ENCODE measurements at regions not wholly inside any gene's neighbourhood (a gene's known extent, or its start where the extent isn't known, plus 50 kb on each side); places are given as distances from the start of the nearest gene placed in this dataset.
"Not testable (repeated sequence)": the region's sequence is repeated elsewhere in the genome, so short reads cannot be mapped to it uniquely, and the experiment has no call there.

DNA sequence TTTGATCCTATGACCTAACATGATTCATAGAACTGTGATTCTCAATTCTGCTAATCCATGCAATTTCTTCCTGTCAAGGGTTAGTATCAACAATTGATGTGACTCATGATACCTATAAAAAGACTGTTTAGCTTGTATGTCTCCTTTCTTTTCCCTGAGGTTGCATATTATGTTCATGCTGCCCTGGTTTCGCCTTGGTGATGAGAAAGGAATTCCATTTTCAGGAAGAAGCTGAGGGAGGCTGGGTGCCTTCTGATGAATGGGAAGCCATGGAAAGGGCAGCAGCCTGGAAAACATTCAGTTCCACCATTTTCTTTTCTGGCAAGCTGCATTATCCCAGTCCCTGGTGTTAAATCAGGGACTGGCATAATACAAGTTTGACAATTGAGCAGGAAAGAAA lies 976.5 kb downstream of the RPA4 start:
- no peak for DNase-seq

GRCh38 chrX:97863261-97863660 lies 979.6 kb downstream of the RPA4 start:
- no peak for DNase-seq

DNA sequence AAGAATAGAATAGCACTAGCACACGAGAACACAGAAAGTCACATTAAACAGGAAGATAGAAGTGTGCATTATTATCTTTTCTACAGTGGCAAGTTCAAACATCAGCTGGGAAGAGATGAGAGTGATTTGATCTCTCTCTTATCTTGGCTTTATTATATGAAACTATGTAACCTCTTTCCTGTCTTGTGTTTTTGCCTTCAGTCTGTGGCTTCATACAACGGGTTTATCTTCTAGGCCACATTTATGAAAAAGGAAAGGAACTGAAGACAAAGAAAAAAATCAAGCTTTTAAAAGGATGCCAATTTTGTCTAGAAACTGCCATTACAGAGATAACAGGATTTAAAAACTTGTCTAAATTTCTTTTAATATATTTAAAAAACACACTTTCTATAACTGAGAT lies 983.6 kb downstream of the RPA4 start:
- no peak for DNase-seq

DNA sequence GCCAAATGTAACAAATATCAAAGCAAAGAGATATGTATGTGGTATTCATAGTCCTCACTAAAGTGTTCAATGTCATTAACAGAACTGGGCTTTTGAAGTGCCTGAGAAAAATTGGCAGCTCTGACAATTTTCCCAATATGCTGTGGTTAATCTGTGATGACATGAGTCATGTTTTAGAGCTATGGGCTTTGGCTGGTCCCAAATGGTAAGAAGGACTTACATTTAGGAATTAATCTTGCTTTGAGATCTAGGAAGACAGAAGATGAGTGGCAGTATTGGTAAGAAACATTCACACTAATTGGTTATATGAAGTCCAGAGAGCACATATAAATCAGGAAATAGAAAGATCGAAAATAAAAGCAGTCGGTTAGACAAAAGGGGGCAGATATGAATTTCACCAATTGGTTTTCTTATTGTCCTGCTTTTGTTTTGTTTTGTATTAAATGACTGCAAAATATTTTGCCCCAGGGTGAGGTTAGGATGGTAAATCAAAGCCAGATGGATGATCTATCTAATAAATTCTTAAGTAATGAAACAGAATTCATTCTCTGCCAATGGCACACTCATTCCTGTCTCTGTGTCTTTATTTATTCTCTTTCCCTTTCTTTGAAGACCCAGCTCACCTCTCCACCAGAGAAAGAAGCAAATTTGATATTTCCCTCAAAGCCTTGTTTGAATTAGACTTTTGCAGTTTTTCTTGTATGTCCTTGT lies 993.1 kb downstream of the RPA4 start:
- no peak for DNase-seq

DNA sequence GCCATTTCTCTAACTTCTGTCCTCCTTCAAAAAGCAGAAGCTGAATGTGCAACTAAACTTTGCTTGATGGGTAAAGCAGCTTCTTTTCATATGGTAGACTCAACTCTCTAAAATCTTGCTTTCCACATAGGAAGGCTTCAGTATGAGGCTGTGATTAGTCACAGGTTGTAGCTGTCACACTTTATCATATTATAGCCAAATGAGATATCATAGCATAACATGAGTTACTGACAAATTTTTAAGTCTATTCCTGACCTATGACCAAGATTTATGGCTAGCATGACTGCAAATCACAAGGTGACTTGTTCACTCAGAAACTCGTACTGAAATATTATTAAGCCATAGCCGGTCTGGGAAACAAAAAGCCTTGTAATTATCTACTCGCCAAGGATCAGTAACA lies 998.6 kb downstream of the RPA4 start:
- DNase-seq: no peak

DNA sequence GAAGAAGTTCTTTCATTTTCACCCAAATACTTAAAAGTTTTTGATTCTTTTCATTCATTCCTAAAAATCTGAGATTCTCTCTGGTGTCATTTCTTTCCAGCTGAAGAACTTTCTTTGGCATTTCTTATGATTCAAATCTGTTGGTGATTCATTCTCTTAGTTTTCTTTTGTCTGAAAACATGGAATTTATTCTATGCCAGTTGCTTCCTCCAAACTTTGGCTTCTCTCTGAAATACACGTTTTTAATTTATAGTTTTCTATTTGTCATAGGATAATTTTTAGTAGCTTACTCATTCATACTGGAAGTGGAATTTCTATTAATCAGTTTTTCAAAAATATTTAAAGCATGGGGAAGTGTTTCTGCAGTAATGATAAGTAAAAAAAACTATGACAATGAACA lies 1012.0 kb downstream of the RPA4 start:
- DNase-seq: no peak

DNA sequence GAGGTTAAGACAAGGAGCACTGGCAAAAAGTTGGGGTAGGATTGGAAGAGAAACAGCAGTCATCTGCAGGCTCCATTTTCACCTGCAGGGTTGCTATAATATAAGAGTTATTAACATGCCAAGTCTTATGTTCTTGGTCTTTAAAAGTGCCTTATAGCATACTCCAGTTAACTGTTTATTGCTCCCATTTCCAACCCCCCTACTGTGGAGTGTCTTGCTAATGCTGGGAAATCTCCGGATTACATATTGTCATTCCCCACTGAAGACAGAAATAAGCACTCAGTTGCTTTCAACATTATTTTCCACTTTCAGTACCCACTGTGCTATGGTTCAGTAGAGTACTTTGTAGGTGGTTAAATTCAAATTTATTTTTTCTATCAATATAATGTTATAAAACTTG lies 1014.3 kb downstream of the RPA4 start:
- DNase-seq: no peak

GRCh38 chrX:97898798-97899197 lies 1015.1 kb downstream of the RPA4 start:
- no peak for DNase-seq

DNA sequence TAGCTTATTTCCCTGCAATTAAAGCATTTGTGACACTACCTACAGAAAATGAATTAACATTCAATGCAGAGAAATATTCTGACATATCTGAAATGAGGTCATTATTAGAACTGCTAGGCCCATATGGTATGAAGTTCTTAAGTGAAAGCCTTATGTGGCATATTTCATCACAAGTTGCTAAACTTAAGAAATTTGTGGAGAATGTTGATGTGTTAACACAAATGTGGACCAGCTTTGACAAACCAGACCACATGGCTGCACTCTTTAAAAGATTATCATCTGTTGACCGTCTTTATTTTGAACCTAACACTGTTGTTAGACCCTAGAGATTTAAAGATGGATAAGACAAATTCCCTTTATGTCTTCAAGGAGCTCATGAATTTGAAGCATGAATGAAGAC lies 1024.1 kb downstream of the RPA4 start:
- no peak for DNase-seq

DNA sequence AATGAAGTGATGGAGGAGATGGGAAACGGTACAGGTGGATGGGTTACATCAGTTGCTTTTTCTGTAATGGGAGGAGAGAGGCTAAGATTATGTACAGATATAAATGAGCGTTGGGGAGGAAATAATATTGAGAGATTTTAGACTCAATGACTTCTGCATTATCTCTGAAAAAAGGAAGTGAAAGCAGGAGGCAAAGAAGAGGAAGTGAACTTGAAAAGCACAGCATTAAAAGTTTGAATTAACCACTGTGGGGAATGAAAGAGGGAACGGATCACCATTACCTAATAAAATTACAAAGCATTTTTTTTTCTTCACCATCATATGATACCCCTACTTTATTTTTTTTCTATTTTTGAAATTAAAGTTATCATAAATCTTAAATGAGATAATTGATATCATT lies 1025.5 kb downstream of the RPA4 start:
- no peak for DNase-seq

DNA sequence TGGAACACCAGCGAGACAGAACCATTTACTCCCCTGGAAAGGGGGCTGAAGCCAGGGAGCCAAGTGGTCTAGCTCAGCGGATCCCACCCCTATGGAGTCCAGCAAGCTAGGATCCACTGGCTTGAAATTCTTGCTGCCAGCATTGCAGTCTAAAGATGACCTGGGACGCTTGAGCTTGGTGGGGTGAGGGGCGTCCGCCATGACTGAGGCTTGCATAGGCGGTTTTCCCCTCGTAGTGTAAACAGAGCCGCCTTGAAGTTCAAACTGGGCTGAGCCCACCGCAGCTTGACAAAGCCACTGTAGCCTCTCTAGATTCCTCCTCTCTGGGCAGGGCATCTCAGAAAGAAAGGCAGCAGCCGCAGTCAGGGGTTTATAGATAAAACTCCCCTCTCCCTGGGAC lies 1031.7 kb downstream of the RPA4 start:
- not testable (repeated sequence) for DNase-seq

DNA sequence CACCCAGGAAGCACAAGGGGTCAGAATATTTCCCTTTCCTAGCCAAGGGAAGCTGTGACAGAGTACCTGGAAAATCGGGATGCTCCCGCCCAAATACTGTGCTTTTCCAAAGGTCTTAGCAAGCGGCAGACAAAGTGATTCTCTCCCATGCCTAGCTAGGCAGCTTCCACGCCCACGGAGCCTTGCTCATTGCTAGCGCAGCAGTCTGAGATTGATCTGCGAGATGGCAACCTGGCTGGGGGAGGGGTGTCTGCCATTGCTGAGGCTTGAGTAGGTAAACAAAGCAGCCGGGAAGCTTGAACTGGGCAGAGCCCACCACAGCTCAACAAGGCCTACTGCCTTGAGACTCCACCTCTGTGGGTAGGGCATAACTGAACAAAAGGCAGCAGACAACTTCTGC lies 1037.5 kb downstream of the RPA4 start:
- DNase-seq: not testable (repeated sequence)

- no peak for DNase-seq
Measured at GRCh38 chrX:97931586-97931985, 1047.9 kb downstream of the RPA4 start.

GRCh38 chrX:97936296-97936695 lies 1052.6 kb downstream of the RPA4 start:
- no peak for DNase-seq

DNA sequence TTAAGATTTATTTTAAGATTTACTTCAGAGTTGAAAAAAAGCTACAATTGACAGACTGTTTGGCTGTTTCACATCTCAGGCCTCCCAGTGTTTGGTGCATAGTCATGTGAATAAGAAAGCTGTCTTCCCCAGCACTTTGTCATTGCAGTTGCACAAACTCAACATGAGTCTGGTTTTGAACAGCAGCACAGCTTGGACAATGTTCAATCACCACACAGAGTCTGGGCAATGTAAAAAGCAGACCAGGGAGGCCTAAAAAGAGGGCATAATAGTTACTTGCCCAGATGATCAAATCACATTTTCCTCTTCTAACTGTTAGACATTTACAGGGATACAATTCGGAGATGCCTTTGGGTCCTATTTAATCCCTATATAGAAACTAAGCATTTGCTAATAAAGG lies 1055.0 kb downstream of the RPA4 start:
- no peak for DNase-seq

GRCh38 chrX:97968376-97969163 lies 1084.9 kb downstream of the RPA4 start:
- DNase-seq: no peak

- no peak for DNase-seq
Measured at GRCh38 chrX:97984641-97985040, 1100.9 kb downstream of the RPA4 start.

GRCh38 chrX:97985096-97985495 lies 1101.4 kb downstream of the RPA4 start:
- DNase-seq: no peak

DNA sequence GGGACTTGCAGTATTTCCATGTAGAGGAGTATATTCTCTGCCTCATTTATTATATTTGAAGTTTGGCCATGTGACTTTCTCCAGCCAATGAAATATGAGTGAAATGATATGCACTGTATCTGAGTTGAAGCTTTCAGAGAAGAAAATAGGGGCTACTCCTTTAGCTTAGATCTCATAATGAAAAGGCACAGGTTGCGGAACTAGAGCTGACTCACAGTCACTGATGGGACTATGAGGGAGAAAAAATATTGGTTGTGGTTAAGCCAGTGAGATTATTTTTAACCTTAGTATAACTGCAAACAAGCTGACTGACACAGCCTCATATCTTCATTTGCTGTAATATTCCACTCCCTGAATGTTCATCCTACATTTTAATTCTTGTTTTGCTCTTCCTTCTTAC lies 1104.3 kb downstream of the RPA4 start:
- no peak for DNase-seq

DNA sequence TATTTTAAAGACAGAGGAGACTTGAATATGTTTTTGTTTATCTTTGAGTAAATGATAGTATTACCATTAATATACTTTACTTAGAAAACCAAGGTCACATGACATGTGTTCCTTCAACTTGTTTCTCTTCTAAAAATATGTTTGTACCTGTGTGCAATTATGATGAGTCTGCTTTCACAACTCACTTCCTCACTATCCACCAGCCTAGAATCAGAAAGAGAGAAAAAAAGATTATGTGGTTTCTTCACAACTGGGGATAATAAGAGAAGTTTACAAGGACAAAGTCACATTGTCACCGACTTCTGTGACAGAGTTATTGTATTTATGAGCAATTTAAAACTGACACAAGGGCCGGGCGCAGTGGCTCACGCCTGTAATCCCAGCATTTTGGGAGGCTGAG lies 1112.1 kb downstream of the RPA4 start:
- no peak for DNase-seq

DNA sequence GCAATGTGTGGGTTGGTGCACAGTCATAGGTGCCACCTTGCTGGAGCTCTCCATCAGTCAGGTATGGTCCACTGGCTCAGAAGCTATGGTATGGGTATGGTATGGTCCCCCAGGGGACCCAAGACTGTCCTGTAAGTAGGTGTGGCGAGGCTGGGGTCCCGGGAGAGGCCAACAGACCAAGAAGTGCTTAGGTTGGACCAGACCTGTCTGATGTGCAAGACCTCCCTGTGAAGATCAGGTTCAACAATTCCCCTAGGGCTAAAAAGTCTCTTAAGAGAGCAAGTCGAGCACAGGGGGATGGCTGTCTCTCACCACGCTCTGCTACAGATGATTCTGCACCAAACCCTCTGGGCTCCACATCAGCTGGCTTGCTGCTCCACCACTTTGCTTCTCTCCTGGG lies 1145.0 kb downstream of the RPA4 start:
- no peak for DNase-seq

- DNase-seq: no peak
Measured at GRCh38 chrX:98029861-98030260, 1146.2 kb downstream of the RPA4 start.

GRCh38 chrX:98057176-98057575 lies 1173.5 kb downstream of the RPA4 start:
- DNase-seq: no peak

- DNase-seq: no peak
Measured at GRCh38 chrX:98065151-98065550, 1181.4 kb downstream of the RPA4 start.

GRCh38 chrX:98067611-98068010 lies 1183.9 kb downstream of the RPA4 start:
- DNase-seq: no peak

Data from activated CD8-positive, alpha-beta memory T cell treated with anti-CD3 and anti-CD28 coated beads, Interleukin-2, amount 50 U/mL, for 48 hours (primary cell).